ENCODE measurements at regions not wholly inside any gene's neighbourhood (a gene's known extent, or its start where the extent isn't known, plus 50 kb on each side); places are given as distances from the start of the nearest gene placed in this dataset.
"Not testable (repeated sequence)": the region's sequence is repeated elsewhere in the genome, so short reads cannot be mapped to it uniquely, and the experiment has no call there.

DNA sequence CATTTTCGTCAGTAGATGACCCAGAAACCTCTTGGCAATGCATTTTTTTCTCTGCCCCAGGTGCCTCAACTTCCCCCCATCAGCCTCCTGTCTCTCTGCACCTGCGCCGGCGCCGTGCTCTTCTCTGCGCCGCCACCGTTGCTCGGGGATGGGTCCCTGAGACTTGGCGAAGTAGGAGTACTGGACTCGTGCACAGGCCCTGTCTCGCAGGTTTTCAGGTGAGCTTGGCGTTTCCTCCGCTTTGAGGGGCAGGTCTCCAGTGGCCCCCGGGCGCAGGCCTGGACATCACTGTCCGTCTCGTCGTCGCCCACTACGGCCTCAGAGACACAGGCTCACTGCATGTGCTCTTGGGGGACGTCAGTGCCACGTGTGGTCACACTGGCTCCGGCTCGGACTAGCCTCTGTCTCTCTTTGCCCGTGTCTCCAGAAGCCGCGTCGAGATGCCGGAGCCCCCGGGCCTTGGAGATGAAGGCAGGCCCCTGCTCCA, 168.8 kb upstream of the ZNG1F start:
- TF ChIP-seq POLR2A (IDR thresholded peaks at IDR 0.05; ENCODE audit: low read length); GATA1 (IDR thresholded peaks at IDR 0.05; ENCODE audit: low read depth, low read length): not testable (repeated sequence)
